ENCODE measurements at regions not wholly inside any gene's neighbourhood (a gene's known extent, or its start where the extent isn't known, plus 50 kb on each side); places are given as distances from the start of the nearest gene placed in this dataset.

DNA sequence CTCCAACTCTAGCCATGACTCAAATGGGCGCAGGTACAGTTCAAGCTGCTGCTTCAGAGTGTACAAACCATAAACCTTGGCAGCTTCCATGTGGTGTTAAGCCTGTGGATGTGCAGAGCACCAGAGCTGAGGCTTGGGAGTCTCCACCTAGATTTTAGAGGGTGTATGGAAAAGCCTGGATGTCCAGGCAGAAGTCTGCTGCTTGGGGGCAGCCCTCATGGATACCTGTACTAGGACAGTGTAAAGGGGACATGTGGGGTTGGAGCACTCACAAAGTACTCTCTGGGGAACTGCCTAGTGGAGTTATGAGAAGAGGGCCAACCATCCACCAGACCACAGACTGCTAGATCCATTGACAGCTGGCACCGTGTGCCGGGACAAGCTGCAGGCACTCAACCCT lies 273.5 kb upstream of the ST8SIA4 start:
- Histone ChIP-seq H3K36me3 (no peaks in the 10 kb centered on the region), H3K27me3 (no peaks in the 10 kb centered on the region), H3K4me3 (no peak overlapping the region), H3K4me1 (no peaks in the 10 kb centered on the region), H3K27ac (no peak overlapping the region), H3K9me3 (no peaks in the 10 kb centered on the region)
- 100% methylated on average over 1 of the region's 3 CpGs for WGBS
- TF ChIP-seq, protein P1, sequence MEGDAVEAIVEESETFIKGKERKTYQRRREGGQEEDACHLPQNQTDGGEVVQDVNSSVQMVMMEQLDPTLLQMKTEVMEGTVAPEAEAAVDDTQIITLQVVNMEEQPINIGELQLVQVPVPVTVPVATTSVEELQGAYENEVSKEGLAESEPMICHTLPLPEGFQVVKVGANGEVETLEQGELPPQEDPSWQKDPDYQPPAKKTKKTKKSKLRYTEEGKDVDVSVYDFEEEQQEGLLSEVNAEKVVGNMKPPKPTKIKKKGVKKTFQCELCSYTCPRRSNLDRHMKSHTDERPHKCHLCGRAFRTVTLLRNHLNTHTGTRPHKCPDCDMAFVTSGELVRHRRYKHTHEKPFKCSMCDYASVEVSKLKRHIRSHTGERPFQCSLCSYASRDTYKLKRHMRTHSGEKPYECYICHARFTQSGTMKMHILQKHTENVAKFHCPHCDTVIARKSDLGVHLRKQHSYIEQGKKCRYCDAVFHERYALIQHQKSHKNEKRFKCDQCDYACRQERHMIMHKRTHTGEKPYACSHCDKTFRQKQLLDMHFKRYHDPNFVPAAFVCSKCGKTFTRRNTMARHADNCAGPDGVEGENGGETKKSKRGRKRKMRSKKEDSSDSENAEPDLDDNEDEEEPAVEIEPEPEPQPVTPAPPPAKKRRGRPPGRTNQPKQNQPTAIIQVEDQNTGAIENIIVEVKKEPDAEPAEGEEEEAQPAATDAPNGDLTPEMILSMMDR (IDR thresholded peaks at IDR 0.05), result no peak
- no peak for TF ChIP-seq EP300 (IDR thresholded peaks at IDR 0.05)
- TF ChIP-seq POLR2AphosphoS5 (IDR thresholded peaks at IDR 0.05), result no peak
- TF ChIP-seq POLR2A (IDR thresholded peaks at IDR 0.05), result no peak
- DNase-seq (ENCODE audit: low spot score in 2 of 2), result no peak

- Histone ChIP-seq H3K9me3 (no peaks in the 10 kb centered on the region), H3K36me3 (no peaks in the 10 kb centered on the region), H3K4me3 (no peak overlapping the region), H3K4me1 (no peaks in the 10 kb centered on the region), H3K27ac (no peak overlapping the region), H3K27me3 (no peaks in the 10 kb centered on the region)
- no peak for DNase-seq (ENCODE audit: low spot score in 2 of 2)
- TF ChIP-seq, protein P1 (IDR thresholded peaks at IDR 0.05), result no peak
- no peak for TF ChIP-seq EP300 (IDR thresholded peaks at IDR 0.05)
- no peak for TF ChIP-seq POLR2A (IDR thresholded peaks at IDR 0.05)
- TF ChIP-seq POLR2AphosphoS5 (IDR thresholded peaks at IDR 0.05), result no peak
- 51% methylated on average over 1 of the region's 1 CpG for WGBS
Measured at GRCh38 chr5:101174981-101175380, 271.9 kb upstream of the ST8SIA4 start.

GRCh38 chr5:101163088-101163487 lies 260.0 kb upstream of the ST8SIA4 start:
- WGBS, result 88% methylated on average over 4 of the region's 4 CpGs
- no peaks in the 10 kb centered on the region for H3K4me1 ChIP-seq
- DNase-seq (ENCODE audit: low spot score in 2 of 2), result no peak
- no peak overlapping the region for H3K27ac ChIP-seq
- H3K36me3 ChIP-seq, result no peaks in the 10 kb centered on the region
- no peak overlapping the region for H3K4me3 ChIP-seq
- TF ChIP-seq, protein P1 (IDR thresholded peaks at IDR 0.05), result no peak
- no peak for TF ChIP-seq POLR2A (IDR thresholded peaks at IDR 0.05)
- no peak for TF ChIP-seq EP300 (IDR thresholded peaks at IDR 0.05)
- no peak for TF ChIP-seq POLR2AphosphoS5 (IDR thresholded peaks at IDR 0.05)
- H3K9me3 ChIP-seq, result no peaks in the 10 kb centered on the region
- H3K27me3 ChIP-seq, result no peaks in the 10 kb centered on the region

GRCh38 chr5:101160002-101160401 lies 256.9 kb upstream of the ST8SIA4 start:
- no peaks in the 10 kb centered on the region for H3K36me3 ChIP-seq
- 54% methylated on average over 1 of the region's 1 CpG for WGBS
- H3K4me1 ChIP-seq, result no peaks in the 10 kb centered on the region
- no peak overlapping the region for H3K4me3 ChIP-seq
- no peaks in the 10 kb centered on the region for H3K27me3 ChIP-seq
- TF ChIP-seq POLR2AphosphoS5 (IDR thresholded peaks at IDR 0.05) (no peak), EP300 (IDR thresholded peaks at IDR 0.05) (no peak)
- H3K27ac ChIP-seq, result no peak overlapping the region
- peaks cover 4% of the 10 kb centered on the region for H3K9me3 ChIP-seq
- DNase-seq (ENCODE audit: low spot score in 2 of 2), result no peak

DNA sequence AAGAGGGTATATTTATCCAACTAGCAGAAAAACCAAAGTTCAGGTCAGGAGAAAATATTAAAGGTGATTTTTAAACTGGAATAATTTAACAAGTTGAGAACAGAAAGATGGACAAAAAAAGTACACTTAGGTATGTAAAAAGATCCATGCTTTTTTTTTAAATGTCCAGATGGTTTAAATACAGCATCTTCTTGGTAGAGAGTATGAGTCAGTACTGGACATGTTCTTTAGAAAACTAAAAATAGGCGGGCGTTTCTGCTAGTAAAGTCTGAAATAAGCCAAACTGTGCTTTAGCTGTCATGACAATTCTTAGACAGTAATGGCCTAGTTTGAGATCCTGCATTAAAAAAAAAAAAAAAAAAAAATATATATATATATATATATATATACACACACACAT lies 255.9 kb upstream of the ST8SIA4 start:
- TF ChIP-seq EP300 (IDR thresholded peaks at IDR 0.05) (no peak), POLR2A (IDR thresholded peaks at IDR 0.05) (no peak), POLR2AphosphoS5 (IDR thresholded peaks at IDR 0.05) (no peak)
- TF ChIP-seq, protein P1 (IDR thresholded peaks at IDR 0.05), result no peak
- H3K4me1 ChIP-seq, result no peaks in the 10 kb centered on the region
- H3K9me3 ChIP-seq, result peaks cover 4% of the 10 kb centered on the region
- WGBS, result 56% methylated on average over 2 of the region's 2 CpGs
- no peak overlapping the region for H3K27ac ChIP-seq
- DNase-seq (ENCODE audit: low spot score in 2 of 2), result no peak
- H3K27me3 ChIP-seq, result no peaks in the 10 kb centered on the region
- H3K36me3 ChIP-seq, result no peaks in the 10 kb centered on the region
- no peak overlapping the region for H3K4me3 ChIP-seq

GRCh38 chr5:101153526-101153925 lies 250.4 kb upstream of the ST8SIA4 start:
- H3K4me1 ChIP-seq, result no peaks in the 10 kb centered on the region
- WGBS, result 74% methylated on average over 1 of the region's 1 CpG
- no peak for DNase-seq (ENCODE audit: low spot score in 2 of 2)
- H3K27ac ChIP-seq, result no peak overlapping the region
- peaks cover 4% of the 10 kb centered on the region for H3K9me3 ChIP-seq
- no peak overlapping the region for H3K4me3 ChIP-seq
- no peak for TF ChIP-seq POLR2AphosphoS5 (IDR thresholded peaks at IDR 0.05)
- no peak for TF ChIP-seq EP300 (IDR thresholded peaks at IDR 0.05)
- TF ChIP-seq POLR2A (IDR thresholded peaks at IDR 0.05), result no peak
- TF ChIP-seq, protein P1 (IDR thresholded peaks at IDR 0.05), result no peak
- no peaks in the 10 kb centered on the region for H3K27me3 ChIP-seq
- H3K36me3 ChIP-seq, result no peaks in the 10 kb centered on the region

All from suprapubic skin (tissue), 4 donors.